HuH-7 (cell line): ENCODE measurements at regions not wholly inside any gene's neighbourhood (a gene's known extent, or its start where the extent isn't known, plus 50 kb on each side); places are given as distances from the start of the nearest gene placed in this dataset.

Source experiments
- DNase-seq: peaks from one replicate; pipeline ENCODE4 v3.0.0; 2011; ENCODE audit warnings: low spot score

- no peak for DNase-seq
These were observed 96.9 kb upstream of the PPP1R9A start for GRCh38 chr7:94810496-94810895.

- no peak for DNase-seq
These were observed 93.5 kb upstream of the PPP1R9A start for GRCh38 chr7:94813917-94814316.

GRCh38 chr7:94823947-94824346, 83.4 kb upstream of the PPP1R9A start:
- peak; percentile 3 for DNase-seq

- no peak for DNase-seq
These were observed 77.4 kb upstream of the PPP1R9A start for GRCh38 chr7:94829987-94830386.

- no peak for DNase-seq
These were observed 75.3 kb upstream of the PPP1R9A start for GRCh38 chr7:94832051-94832450.

- no peak for DNase-seq
These were observed 73.0 kb upstream of the PPP1R9A start for GRCh38 chr7:94834359-94834758.

- DNase-seq: no peak
These were observed 68.7 kb upstream of the PPP1R9A start for GRCh38 chr7:94838717-94839116.

- no peak for DNase-seq
These were observed 63.8 kb upstream of the PPP1R9A start for GRCh38 chr7:94843553-94843952.

GRCh38 chr7:94848531-94848930, 58.9 kb upstream of the PPP1R9A start:
- DNase-seq: no peak

- no peak for DNase-seq
These were observed 58.3 kb upstream of the PPP1R9A start for GRCh38 chr7:94848992-94849576.

- no peak for DNase-seq
These were observed 57.7 kb upstream of the PPP1R9A start for GRCh38 chr7:94849636-94850208.

GRCh38 chr7:94855589-94855988, 51.8 kb upstream of the PPP1R9A start:
- DNase-seq: no peak

- DNase-seq: no peak
These were observed 50.8 kb upstream of the PPP1R9A start for GRCh38 chr7:94856643-94857042.
